GM04503 (cell line): ENCODE measurements at regions not wholly inside any gene's neighbourhood (a gene's known extent, or its start where the extent isn't known, plus 50 kb on each side); places are given as distances from the start of the nearest gene placed in this dataset.
"Not testable (repeated sequence)": the region's sequence is repeated elsewhere in the genome, so short reads cannot be mapped to it uniquely, and the experiment has no call there.

Experiments used
- DNase-seq: peaks from one replicate; pipeline ENCODE4 v3.0.0-alpha.2; 2012; ENCODE audit warnings: low read depth

DNA sequence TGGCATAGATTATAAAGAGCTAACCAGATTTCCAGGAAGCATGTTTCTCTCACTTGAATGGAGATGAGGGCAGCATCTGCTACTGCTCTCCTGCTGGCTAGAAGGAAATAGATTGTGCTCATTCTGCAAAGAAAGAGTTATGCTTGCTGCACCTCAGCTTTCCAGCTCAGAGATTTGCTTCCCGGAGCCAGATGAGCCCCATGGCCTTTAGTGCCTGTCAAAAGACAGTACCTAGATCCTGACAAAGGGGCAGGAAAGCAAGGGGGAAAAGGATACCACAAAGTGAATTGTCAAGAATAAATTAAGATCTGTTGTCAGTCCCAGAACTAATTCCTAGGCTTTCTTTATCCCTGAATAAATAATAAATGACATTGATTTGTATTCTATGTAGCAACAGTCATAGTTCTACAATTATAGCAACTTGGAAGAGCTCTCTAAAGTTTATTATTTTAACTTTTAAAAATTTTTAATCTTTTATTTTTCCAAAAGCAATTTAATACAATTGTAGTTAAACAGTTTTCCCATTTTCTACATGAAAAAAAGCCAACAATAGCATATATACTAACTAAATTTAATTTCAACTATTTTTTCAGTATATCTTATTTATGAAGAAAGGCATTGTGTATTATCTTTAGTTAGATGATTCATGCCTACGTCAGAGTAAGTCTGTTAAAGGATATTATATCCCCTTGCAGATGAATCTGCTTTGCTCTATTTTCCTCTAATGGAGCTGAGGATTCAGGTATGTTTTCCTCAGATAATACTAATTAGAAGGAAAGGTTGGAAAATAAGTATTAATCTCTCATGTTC, 306.1 kb upstream of the DDI1 start:
- DNase-seq = no peak

DNA sequence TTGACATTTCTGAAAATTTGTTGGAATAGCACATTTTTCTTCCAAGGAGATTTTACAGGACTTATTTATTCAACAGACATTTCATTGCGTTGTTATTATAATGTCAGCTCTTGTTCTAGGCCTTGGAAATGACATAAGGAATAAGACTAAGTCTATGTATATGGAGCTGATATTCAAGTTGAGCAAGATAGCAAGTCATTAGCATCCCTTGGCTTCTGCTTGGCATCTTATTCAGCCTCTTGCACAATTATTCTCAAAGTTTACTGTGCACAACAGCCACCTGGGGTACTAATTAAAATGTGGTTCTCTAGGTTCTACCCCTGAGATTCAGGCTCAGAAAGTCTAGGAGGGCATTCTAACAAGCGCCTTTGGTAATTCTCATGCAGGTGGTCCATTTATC, 304.8 kb upstream of the DDI1 start:
- no peak for DNase-seq

DNA sequence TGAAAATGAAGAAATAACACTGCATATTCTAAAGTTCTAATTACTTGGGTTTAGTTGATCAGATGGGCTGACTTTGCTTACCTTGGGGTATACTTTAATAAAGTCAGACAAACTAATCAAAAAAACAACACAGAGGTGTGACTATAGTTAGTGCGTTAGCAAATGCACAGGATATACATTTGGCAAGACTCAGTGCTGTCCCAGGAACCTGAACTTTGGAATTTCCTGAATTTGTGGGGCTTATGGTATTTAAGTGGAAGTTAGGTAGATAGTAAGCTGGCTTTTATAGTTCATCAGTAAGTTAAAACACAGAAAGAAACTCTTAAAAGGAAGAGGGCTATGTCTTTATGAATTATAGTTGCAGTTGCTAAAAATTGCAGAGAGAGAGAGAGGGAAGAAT, 302.6 kb upstream of the DDI1 start:
- DNase-seq = no peak

DNA sequence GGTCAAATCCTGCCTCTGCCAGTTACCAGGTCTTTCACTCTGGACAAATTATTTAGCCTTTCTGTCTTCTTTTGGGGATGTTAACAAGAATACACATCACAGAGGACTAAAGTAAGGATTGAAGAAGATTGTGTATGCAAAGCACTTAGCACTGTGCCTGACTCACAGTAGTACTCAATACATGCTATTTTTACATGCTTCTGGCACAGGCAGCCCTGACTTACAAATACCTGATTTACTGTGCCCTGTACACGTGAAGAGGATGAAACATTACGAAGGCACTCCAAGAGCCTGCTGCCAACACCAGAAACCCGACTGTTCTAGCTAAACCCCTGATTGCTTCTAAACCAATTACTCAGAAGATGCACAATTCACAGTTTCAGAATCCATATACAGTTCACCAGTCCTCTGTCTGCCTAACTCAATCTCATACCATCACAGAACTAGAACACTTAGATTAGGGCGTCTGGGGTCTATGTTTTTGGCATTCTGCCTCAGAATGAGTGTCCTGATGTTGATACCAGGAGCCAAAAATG, 300.9 kb upstream of the DDI1 start:
- no peak for DNase-seq

DNA sequence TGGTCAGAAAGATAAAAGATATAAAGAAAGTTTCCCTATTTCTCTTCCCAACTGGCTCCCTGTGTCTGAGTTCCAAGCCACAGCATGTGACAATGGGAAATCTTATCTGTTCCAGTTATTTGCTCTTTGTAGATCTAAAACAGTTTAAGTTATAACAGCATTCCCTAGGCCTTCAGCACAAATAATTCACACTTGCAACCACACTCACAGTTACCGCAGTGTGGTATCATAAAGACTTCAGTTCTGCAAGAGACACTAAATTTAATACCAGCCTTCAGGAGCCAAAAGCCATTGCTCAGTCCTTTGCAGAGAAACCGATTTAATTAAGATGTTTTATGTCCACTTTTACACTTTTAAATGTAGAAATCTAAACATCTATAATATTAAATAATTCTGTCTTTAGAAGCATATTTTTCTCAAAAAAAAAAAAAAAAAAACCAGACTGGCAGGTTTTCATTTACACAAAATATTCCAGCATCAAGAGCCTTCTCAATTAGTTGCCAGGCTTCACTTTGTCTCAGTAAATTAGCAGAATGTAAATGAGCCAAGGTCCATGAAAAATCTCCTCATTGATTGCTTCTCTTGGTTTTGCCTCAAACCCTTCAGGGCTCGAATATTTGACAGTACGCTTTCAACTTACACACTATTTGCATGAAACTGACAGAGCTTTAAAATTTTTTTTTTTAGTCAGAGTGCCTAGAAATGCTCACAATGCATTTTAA, 300.0 kb upstream of the DDI1 start:
- DNase-seq = no peak

DNA sequence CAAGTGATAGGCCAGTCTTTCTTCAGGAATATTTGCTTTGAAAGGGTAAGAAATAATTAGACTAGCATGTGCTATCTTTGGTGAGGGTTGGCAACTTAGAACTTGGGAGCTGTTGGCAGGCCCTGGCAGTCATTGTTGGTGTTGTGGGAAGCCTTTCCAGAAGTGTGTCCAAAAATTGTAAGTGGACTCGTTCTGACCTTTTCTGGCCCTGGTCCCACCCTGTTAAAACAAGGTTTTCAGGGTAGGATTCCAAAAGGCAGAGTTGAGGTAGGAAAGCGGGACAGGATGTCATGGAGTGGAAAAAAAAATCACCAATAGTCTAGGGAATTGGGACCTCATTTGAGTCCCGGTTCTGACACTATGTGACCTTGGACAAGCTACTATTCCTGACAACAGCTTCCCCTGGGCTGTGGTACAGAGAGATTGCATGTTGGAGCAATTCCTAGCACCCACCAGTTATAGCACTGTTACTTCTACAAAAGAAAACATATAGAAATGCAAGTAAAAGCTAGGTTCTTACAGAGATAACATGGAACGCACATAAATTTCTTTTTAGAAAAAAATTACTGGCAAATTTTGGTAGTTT, 299.3 kb upstream of the DDI1 start:
- DNase-seq = no peak

DNA sequence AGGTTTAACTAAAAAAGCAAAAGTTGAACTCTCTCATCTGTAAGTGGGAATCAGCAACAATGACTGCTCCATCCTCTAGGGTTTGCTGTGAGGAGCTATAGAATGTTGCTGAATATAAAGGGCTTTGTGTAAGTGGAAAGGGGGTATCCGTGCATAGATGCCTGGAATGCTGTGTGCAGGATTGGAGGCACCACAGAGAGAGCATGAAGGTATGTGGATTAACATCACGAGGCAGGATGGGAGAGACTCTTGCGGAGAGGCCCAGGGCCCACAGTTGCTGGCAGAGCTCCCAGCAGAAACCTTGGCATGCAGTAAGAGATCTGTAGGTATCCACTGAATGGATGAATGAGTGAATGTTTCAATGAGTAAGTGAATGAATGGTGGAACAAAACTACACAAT, 298.7 kb upstream of the DDI1 start:
- DNase-seq = no peak

DNA sequence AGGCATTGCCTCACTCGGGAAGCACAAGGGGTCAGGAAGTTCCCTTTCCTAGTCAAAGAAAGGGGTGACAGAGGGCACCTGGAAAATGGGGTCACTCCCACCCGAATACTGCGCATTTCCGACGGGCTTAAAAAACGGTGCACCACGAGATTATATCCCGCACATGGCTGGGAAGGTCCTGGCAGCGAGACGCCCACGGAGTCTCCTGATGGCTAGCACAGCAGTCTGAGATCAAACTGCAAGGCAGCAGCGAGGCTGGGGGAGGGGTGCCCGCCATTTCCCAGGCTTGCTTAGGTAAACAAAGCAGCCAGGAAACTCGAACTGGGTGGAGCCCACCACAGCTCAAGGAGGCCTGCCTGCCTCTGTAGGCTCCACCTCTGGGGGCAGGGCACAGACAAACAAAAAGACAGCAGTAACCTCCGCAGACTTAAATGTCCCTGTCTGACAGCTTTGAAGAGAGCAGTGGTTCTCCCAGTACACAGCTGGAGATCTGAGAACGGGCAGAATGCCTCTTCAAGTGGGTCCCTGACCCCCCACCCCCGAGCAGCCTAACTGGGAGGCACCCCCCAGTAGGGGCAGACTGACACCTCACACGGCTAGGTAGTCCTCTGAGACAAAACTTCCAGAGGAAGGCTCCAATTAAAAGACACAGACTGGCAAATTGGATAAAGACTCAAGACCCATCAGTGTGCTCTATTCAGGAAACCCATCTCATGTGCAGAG, 297.2 kb upstream of the DDI1 start:
- DNase-seq = not testable (repeated sequence)

DNA sequence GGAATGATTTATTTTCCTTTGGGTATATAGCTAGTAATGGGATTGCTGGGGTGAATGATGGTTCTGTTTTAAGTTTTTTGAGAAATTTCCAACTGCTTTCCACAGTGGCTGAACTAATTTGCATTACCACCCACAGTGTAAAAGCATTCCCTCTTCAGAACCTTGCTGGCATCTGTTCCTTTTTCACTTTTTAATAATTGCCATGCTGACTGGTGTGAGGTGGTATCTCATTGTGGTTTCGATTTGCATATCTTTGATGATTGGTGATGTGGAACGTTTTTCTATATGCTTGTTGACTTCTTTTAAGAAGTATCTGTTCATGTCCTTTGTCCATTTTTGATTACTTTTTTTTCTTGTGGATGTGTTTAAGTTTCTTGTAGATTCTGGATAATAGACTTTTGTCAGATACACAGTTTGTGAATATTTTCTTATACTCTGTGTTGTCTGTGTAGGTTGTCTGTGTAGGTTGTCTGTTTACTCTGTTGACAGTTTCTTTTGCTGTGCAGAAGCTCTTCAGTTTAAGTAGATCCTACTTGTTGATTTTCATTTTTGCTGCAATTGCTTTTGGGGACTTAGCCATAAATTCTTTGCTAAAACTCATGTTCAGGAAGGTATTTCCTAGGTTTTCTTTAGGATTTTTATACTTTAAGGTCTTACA, 291.8 kb upstream of the DDI1 start:
- DNase-seq = no peak

DNA sequence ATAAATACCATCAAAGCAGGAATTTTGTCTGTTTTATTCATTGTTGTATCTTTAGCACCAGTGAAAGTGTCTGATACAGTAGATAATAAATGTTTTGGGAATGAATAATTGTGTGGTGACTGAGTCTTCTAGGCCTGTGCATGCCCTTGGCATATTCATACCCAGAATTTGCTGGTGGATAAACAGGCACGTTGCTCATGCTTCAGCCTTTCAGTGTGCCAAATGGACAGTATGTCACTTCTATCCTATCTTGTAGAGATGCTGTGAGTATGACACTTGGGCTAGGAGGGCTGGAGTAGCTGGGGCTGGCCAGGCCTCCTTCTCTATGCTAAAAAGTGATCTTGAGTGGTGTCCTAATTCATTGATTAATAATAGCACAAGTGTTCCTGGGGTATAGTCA, 287.3 kb upstream of the DDI1 start:
- DNase-seq = peak; percentile 8

DNA sequence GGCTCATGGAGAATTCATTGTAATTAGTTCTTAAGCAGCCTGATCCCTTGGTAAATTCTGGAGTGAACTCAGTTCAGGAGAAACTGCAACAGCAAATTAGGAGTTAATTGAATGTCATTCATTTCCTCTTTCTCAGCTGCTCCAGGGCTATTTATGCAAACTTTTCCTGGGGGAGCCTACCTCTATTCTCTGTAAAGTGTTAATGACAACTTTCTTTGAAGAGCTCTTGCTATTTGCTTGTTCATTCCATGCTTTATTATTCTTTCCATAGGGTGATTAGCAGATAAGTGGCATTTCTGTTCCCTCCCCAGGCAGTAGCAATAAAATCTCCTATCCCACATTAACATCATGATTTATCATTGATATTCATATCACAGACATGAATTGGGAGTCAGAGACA, 267.6 kb upstream of the DDI1 start:
- DNase-seq = no peak

DNA sequence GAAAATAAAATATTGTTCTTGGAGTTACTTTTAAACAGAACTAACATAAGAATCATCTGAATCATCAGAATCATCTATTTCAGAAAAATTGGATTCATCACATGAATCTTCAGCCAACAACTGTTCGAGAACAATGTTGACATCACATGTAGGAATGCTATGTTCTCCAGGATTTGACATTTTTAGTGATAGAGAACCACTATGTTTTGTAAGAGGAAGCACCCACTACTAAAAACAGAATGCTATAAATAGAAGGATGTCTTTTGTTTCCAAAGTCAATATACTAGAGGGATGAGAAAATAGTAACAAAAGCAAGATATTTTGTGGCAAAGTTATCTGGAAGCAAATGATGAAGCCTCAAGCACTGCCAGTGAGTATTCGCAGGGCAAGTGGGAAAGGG, 263.4 kb upstream of the DDI1 start:
- DNase-seq = peak; percentile 88

DNA sequence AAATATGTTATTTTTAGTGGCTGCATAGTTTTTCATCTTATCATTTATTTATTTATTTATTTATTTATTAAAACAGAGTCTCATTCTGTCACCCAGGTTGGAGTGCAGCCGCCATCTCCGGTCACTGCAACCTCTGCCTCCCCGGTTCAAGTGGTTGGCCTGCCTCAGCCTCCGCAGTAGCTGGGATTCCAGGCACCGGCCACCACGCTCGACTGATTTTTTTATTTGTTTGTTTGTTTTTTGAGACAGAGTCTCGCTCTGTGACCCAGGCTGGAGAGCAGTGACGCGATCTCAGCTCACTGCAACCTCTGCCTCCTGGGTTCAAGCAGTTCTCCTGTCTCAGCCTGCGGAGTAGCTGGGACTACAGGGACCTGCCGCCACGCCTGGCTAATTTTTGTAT, 262.9 kb upstream of the DDI1 start:
- no peak for DNase-seq

DNA sequence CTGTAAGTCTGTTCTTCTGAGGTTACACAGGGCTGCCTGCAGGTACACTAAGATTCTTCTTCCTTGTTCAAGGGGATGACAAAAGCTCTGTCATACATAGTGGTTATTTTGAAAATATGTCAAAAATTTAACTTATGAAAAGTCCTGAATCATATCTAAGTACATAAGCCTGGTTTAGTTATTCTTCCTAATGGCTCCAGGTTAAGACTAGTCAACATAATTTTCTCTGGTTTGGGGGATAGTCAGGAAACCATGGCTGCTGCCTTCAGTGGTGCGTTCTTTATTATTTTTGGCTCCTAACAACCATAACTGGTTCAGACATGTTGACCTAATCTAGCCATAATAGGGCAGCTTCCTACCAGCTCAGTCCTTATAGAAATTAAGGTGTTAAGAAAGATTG, 257.4 kb upstream of the DDI1 start:
- DNase-seq = no peak

DNA sequence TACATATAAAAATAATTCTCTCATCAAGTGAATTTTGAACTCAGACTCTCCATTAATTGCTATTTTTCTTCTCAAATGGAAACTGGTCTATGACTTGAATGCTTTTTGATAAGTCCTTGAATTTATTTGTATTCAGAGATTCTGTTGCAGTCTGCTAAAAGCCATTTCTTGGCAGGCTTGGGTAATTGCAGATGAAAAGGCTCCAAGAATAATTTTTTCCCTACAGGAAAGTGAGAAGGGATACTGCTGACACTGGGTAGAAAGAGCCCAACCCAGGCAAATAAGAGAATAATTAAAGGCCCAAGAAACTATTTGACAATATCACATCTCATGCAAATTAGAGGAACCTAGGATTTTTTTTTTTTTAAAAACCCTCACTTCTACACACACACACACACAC, 246.5 kb upstream of the DDI1 start:
- no peak for DNase-seq

DNA sequence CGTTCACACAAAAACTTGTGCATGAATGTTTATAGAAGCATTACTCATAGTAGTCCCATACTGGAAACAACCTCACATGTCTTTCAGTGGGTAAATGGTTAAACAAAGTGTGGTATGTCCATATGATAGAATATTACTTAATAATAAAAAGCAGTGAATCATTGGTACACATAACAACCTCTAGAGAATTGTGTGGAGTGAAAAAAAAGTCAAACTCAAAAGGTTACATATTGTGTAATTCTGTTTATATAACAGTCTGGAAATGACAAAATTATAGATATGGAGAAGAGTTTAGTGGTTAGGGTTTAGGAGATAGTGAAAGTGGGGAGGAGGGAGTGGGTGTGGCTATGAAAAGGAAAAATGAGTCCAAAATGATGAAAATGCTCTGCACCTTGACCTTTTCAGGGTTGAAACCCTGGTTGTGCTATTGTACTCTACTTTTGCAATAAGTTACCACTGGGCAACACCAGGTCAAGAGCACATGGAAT, 243.4 kb upstream of the DDI1 start:
- DNase-seq = no peak

DNA sequence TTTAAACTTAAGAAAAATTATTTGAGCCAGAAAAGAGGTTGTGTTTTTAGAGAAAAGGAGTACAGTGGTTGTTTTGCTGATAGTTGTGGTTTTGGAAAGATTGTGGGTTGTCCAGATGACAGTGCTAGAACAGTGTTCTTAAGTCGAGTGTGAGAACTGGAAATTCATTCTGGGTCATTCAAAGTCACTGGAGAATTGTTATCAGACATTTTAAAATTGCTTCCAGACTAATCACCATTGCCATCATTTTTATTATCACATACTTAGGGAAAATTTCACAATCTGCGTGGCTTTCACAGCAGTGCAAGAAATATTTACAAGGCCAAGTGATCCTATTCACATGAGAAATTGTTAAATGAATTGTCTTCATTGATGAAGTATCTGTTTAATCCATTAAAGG, 242.2 kb upstream of the DDI1 start:
- peak; percentile 60 for DNase-seq

DNA sequence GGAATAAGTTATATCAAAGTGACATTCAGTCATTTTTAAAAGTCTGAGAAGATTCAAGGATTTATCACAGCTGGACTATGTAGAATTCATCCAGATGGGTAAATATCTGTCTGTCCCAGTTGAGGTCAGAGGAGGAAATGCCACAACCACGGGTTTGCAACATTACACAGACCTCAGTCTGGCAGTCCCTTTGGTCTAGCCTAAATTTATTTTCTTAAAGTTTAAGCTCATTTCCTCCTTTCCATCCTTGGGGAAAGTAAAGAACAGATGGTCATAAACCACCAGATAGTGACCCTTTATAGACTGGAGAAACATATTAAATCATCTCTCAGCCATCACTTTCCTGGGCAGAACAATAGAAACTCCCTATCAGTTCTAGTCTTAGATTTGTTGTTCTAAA, 238.4 kb upstream of the DDI1 start:
- peak; percentile 62 for DNase-seq

DNA sequence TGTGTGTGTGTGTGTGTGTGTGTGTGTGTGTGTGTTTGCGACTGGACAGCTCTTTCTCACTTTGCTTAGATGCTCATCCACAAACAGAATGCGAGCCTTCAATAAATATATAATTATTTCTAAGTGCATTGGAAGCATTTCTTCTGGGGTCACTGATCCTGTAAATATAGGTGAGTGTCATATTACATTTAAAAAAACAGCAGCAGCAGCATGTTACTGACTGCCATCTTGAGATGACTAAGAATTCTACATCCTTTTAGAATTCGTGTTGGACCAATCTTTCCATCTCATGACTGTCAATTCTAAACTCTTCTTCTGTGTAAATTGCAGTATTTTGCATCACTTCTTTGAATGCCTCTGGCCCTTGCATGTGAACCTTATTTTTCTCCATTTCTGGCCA, 238.0 kb upstream of the DDI1 start:
- no peak for DNase-seq

DNA sequence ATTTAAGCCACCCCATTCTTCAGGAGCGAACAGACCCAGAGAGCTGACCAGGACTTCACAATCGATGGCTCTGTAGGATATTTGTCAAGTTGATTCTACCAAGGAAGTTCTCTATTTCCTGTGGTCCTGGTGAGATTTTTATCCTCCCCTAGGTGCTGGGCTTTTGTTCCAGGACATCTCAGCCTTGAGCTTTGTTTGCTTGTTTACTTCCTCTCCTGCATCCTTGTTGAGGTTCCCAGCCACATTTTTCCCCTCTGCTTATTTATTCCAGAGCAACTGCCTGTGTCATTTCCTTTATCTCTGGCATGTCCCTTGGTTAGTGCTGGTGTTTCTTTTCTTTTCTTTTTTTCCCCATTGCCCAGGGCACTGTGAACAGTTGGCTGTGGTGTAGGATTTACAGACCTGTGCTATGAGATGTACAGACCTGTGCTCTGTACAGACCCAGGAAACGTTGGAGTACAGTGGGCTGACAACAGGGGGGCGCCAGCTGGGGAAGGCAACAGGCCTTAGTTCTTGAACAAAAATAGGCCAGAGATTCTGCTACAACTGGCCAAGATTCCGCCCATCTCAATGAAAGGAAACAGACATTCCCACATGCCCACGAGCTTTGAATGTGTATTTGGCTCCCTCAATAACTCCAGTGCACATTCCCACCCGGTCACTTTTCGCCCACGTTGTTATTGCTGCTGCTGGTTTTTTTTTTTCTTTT, 235.9 kb upstream of the DDI1 start:
- no peak for DNase-seq

DNA sequence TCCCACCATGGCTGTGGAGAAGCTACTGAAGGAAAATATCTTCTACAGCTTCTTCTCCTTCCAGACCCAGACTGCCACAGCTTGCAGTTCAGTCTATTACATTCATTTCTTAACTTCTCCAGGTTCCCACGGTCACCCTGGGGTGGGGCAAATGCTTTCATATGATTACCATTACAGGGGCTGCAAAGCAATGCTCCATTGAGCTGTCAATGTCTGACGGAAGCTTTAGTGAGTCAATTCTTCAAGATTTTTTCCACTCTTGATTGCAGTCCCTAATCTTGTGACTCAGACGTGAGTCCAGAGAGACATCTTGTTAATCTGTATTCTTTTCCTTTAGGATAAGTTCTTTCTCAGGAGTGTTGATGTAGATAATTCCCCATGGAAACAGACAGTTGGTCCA, 233.4 kb upstream of the DDI1 start:
- DNase-seq = no peak
